ENCODE measurements at regions not wholly inside any gene's neighbourhood (a gene's known extent, or its start where the extent isn't known, plus 50 kb on each side); places are given as distances from the start of the nearest gene placed in this dataset.
A peak's percentile ranks its signal among the peaks of the same experiment; 100 is the strongest.

DNA sequence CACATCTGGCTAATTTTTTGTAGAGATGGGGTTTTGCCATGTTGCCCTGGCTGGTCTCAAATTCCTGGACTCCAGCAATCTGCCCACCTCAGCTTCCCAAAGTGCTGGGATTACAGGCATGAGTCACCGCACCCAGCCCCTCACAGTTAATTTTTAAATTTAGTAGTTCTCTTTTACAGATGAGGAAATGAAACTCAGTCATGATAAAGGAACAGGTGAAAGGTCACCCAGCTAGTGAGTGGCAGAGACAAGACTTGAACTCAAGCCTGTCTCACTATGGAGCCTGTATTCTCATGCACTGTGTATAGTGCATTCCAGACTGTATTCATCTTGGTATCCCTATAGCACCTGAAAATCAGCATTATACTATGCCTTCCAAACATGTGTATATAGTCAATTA lies 77.1 kb upstream of the WSB1 start:
- DNase-seq: no peak

DNA sequence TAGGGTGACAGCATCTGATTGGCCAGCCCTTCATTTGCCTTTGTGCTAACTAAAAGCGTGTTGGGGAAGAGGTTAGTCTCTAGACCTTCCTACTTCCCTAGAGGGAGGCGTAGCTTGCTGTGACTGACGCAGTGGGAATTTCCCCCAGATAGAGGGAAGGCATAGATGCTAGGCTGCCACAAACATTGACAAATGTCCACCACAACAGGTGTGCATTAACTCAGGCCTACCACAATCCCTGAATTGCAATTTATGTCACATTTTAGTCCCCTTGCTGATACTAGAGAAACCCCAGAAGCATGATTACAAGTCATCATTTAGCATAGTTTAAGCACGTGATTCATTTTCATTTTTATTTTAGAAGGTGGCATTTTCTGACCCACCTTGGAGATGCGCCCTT lies 76.3 kb upstream of the WSB1 start:
- DNase-seq: no peak

DNA sequence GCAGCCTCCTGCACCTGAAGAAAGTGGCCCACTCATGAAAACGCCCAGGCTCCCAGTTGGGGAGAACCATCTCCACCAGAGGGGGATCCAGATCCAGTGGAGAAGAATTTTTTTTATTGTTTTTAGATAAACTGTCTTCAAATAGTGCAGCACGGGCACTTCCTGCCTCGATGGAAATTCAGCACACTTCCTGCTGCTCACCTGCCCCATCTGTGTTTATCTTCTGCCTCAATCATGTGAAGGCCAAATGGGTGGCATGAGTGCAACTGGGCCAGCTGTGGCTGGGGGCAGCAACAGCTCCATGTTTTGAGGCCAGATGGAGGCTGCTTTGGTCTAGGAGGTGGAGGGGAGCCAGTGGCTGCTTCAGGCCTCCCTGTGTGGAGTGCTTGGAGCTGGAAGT lies 75.9 kb upstream of the WSB1 start:
- DNase-seq: no peak

DNA sequence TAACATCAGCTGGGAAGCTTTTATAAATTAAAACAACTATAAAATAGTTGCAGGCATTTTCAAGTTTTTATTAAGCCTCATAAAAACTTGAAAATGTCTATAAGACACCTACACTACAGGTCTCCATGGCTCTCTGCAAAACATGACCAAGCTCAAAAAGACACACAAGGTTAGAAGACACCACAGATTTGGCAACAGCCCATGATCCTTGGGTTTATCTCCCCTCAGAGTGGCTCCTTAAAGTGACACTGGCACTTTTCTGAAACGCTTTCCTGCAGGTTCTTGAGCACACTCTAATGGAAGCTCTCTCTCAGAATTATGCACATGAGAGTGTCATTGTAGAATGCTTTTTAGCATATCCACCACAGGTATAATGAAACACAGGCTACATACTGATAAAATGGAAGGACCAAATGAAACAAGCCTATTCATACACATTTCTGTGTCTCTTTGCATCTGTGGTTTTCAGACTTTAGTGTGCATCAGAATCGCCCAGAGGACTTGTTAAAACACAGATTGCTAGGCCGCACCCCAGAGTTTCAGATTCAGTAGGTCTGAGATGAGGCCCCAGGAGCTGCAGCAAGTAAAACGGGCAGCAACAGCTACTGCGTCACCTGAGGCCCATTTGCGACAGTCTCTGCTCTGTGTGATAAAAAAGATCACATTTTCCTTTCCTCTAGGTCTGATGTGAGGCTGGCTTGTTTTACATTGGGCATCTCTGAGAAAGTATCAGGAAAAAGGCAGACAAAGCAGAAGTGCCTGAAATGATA lies 75.0 kb upstream of the WSB1 start:
- DNase-seq: no peak

GRCh38 chr17:27222515-27222914 lies 71.4 kb upstream of the WSB1 start:
- no peak for DNase-seq

- no peak for DNase-seq
These were observed 69.2 kb upstream of the WSB1 start for GRCh38 chr17:27224526-27225315.

GRCh38 chr17:27226611-27227230 lies 67.2 kb upstream of the WSB1 start:
- DNase-seq: no peak

DNA sequence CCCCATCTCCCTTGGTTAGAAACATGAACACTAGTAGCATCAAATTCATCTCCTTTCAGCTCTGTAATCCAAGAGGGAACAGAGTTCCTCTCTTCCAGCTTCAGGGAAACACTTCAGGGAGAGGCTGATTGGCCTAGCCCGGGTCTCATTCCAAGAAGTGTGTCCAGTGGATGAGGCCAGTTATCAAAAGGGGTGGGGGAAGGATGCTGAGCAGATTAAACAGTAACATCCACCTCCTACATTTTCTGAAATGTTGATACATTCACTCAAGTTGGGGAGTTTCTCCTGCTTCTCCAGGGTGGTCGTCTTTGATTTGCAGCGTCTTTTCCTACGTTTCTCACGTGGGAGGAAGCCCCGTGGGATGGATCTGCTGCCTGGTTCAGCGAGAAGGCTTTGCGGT lies 62.9 kb upstream of the WSB1 start:
- no peak for DNase-seq

DNA sequence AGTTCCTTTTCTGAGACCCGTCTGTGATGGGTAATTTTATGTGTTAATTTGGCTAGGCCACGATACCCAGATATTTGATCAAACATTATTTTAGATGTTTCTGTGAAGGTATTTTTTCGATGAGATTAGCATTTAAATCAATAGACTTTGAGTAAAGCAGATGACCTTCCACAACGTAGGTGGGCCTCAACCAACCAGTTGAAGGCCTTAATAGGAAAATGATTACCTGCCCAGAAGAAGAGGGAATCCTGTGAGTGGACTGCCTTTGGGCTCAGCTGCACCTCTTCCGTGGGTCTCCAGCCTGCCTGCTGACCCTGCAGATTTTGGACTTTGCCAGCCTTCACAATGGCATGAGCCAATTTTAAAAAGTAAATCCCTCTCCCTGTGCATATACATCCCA lies 61.6 kb upstream of the WSB1 start:
- DNase-seq: no peak

DNA sequence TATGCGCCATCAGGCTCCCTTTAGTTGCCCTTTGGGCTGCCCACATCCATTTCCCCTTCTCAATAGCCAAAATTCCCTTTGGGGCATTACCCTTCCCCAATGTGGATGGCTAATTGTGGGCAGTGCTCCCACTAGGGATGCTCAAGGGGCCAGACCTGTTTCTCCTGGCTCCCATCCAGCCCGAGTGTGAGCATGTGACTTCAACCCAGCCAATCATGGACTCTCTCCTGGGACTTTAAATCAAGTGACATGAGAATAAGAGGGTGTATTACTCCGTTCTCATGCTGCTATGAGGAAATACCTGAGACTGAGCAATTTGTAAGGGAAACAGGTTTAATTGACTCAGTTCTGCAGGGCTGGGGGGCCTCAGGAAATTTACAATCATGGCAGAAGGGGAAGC lies 60.9 kb upstream of the WSB1 start:
- DNase-seq: no peak

DNA sequence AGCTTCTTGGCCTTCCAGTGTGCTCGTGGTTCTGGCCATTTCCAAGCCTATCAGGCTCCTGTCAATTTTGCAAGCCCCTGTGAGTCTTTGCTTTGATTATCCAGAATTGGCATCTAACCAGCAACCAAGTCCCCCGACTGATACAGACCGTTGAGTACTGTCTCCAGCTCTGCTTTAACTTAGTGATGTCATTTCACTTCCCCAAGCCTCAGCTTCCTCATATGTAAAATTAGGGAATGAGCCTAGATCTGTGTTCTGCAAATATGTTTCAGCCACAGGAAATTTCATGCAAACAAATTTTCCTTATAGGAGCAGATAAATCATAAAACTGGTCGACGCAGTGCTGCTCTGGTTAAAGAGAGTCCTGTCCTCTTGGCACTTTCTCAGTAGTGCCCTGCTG lies 60.1 kb upstream of the WSB1 start:
- DNase-seq: no peak

- DNase-seq: peak; percentile 48
These were observed 57.1 kb upstream of the WSB1 start for GRCh38 chr17:27236717-27237315.

DNA sequence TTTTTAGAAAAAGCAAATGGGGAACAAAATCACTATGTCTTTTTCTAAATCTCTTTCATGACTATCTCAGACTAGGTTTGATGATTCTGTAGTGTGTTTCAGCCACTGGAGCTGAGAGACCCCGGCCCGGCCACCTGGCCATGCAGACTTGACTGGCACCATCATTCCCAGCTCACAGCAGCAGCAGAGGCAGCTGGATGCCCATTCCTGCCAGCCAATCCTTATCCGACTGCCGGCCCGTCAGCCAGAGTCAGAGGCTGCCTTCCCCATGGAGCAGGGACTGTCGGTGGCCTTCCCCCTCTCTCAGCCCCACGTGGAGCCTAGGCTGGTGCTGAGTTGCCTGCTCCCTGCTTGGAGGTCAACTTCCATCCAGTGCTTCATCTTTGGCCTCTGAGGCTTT lies 56.0 kb upstream of the WSB1 start:
- DNase-seq: no peak

DNA sequence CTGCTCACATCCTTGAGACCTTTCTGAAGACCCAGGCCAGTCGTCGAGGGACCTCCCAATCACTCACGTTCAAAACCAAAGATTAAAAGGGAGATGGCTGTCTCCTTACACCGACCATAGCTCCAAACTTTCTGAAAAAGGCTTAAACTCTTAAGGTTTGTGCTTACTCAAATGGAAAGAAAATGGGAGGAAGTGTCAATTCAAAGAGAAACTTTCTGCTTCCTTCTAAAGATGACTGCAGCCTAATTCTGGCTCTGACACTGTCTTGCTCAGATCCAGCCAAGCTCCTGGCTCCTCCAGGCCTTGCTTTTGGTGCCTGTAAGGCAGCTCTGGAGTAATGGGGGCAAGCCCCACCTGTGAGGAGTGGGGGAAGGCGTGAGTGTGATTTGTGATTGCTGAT lies 54.9 kb upstream of the WSB1 start:
- no peak for DNase-seq

DNA sequence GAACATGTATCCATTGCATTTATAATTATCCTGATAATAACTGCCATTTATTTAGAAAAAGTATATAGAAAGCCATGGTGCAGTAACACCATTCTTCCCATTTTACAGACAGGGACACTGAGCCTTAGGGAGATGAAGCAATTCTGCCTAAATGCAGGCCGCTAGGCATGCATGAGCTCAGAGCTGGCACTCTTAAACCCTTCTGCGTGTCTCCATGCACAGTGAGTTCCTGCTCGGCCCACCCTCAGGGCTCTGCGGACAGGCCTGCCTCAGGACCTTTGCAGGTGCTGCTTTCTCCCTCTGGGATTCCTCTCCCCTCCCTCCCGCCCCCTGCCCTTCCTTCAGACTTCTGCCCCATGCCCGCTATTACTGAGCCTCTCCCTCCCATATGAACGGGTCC lies 54.3 kb upstream of the WSB1 start:
- no peak for DNase-seq

DNA sequence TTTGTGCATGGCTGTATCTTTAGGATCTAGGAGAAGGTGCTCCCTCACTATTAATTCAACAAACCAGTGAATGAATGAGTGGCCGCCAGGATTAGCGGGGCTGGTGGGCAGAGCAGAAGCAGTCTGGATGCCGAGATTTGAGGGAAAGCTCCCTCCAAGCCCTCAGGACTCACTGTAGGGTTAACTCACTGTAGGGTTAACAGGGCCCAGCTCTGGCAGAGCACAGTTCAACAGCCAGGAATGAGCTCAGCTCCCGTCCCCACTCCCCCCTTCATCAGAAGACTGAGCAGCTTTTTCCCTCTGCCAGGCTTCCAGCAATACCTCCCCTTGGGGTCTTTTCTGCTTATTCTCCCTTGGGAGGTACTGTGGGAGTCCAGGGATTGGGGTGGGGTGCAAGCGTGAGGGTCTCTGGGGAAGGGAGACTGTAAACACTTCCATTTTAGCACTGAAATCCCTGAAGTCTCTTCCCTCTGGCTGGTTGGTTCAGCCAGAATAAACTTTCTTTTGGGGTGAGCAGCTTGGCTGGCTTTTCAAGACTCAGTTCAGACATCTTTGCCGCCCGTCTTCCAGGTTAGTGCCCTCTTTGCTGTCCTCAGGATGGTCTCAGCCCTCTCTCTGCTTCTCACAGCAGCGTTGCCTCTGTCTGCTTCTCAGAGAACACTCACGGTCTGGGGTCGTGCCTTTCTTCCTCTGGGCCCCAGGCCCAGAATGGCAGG lies 53.7 kb upstream of the WSB1 start:
- DNase-seq: no peak

- DNase-seq: no peak
These were observed 53.1 kb upstream of the WSB1 start for GRCh38 chr17:27240802-27241155.

- DNase-seq: no peak
These were observed 52.5 kb upstream of the WSB1 start for GRCh38 chr17:27241346-27241946.

- DNase-seq: no peak
These were observed 51.0 kb upstream of the WSB1 start for GRCh38 chr17:27242951-27243350.

- DNase-seq: no peak
These were observed 49.9 kb upstream of the WSB1 start for GRCh38 chr17:27244011-27244410.

Data from DMS153 (cell line).